Activated T-helper 1 cell treated with Interleukin-2 at 50 U/mL for 16 hours (primary cell): ENCODE measurements at regions not wholly inside any gene's neighbourhood (a gene's known extent, or its start where the extent isn't known, plus 50 kb on each side); places are given as distances from the start of the nearest gene placed in this dataset.

Experiments
- DNase-seq: peaks from one replicate; pipeline ENCODE4 v3.0.0-alpha.2; 2020; ENCODE audit warnings: low read depth

GRCh38 chr22:22038178-22038880, 55.7 kb upstream of the TOP3B start:
- DNase-seq, result no peak

- no peak for DNase-seq
Measured at GRCh38 chr22:22037740-22038139, 55.2 kb upstream of the TOP3B start.

GRCh38 chr22:22037229-22037628, 54.6 kb upstream of the TOP3B start:
- no peak for DNase-seq

- no peak for DNase-seq
Measured at GRCh38 chr22:22036588-22036987, 54.0 kb upstream of the TOP3B start.

- DNase-seq, result no peak
Measured at GRCh38 chr22:22035771-22036314, 53.3 kb upstream of the TOP3B start.

- DNase-seq, result no peak
Measured at GRCh38 chr22:22035203-22035602, 52.6 kb upstream of the TOP3B start.

- no peak for DNase-seq
Measured at GRCh38 chr22:22034469-22035132, 52.0 kb upstream of the TOP3B start.

- no peak for DNase-seq
Measured at GRCh38 chr22:22033803-22034468, 51.3 kb upstream of the TOP3B start.

- no peak for DNase-seq
Measured at GRCh38 chr22:22032906-22033802, 50.6 kb upstream of the TOP3B start.

GRCh38 chr22:22032099-22032905, 49.7 kb upstream of the TOP3B start:
- no peak for DNase-seq
